ENCODE measurements at regions not wholly inside any gene's neighbourhood (a gene's known extent, or its start where the extent isn't known, plus 50 kb on each side); places are given as distances from the start of the nearest gene placed in this dataset.

GRCh38 chr9:107949061-107949460, 459.5 kb upstream of the KLF4 start:
- TF ChIP-seq EP300 (IDR thresholded peaks at IDR 0.05; ENCODE audit: low read depth) (no peak), CTCF (IDR thresholded peaks at IDR 0.05) (no peak)

Measured in transverse colon (tissue), 3 donors.